CD14-positive monocyte (primary cell): ENCODE measurements at regions not wholly inside any gene's neighbourhood (a gene's known extent, or its start where the extent isn't known, plus 50 kb on each side); places are given as distances from the start of the nearest gene placed in this dataset.

Experiments
- DNase-seq, 3 donors: peaks; one replicate each; pipeline ENCODE4 v3.0.0-alpha.2; 2011 to 2022
- H2AFZ ChIP-seq: 2 replicates; pipeline ENCODE4 v1.6.0; 2012; ENCODE audit warnings: mild to moderate bottlenecking, low read depth, low read length, inconsistent platforms; ENCODE audit not compliant: insufficient read depth, poor library complexity, severe bottlenecking
- H3K27ac ChIP-seq, 2 donors: 1 replicate in 1 of 2; 2 replicates in 1 of 2; pipeline ENCODE4 v1.5.1; 2012 to 2013; ENCODE audit warnings: low read length in 2 of 2, control low read depth in 1 of 2, inconsistent platforms in 1 of 2, low read depth in 1 of 2, mild to moderate bottlenecking in 1 of 2
- H3K27me3 ChIP-seq, 2 donors: one replicate each; pipeline versions ENCODE4 v1.6.0 to v1.6.1; 2011 to 2013; ENCODE audit warnings: low read length in 2 of 2; ENCODE audit not compliant: control insufficient read depth in 2 of 2, insufficient read depth in 2 of 2
- H3K36me3 ChIP-seq, 2 donors: replicated peaks in 1 of 2; 1 replicate in 1 of 2; 2 replicates in 1 of 2; pipeline versions ENCODE4 v1.5.1 to v1.6.1; 2012 to 2013; ENCODE audit warnings: low read length in 2 of 2, control low read depth in 1 of 2, inconsistent platforms in 1 of 2, mild to moderate bottlenecking in 1 of 2; ENCODE audit not compliant: insufficient read depth in 2 of 2, control insufficient read depth in 1 of 2
- H3K4me1 ChIP-seq, 2 donors: 1 replicate in 1 of 2; 2 replicates in 1 of 2; pipeline versions ENCODE4 v1.5.1 to v1.6.1; 2012 to 2013; ENCODE audit warnings: low read length in 2 of 2, control low read depth in 1 of 2, inconsistent platforms in 1 of 2, mild to moderate bottlenecking in 1 of 2, moderate library complexity in 1 of 2; ENCODE audit not compliant: insufficient read depth in 2 of 2, control insufficient read depth in 1 of 2
- H3K4me2 ChIP-seq: replicated peaks from 2 replicates; pipeline ENCODE3; 2012; ENCODE audit warnings: low read length, moderate library complexity, mild to moderate bottlenecking; ENCODE audit not compliant: poor library complexity, severe bottlenecking; ENCODE audit errors: extremely low read depth
- H3K4me3 ChIP-seq, 3 experiments: fragments of 200-600 bp in 1 of 3; sonication (generic) in 1 of 3; replicated peaks in 1 of 3; 1 replicate in 2 of 3; 2 replicates in 1 of 3; pipeline ENCODE4 v1.5.1; 2011 to 2013; ENCODE audit warnings: low read length in 3 of 3, mild to moderate bottlenecking in 3 of 3, control low read depth in 2 of 3, low read depth in 2 of 3, inconsistent platforms in 1 of 3, moderate library complexity in 1 of 3
- H3K79me2 ChIP-seq: 2 replicates; pipeline ENCODE4 v1.6.0; 2012; ENCODE audit warnings: mild to moderate bottlenecking, control low read depth, inconsistent platforms, low read length, moderate library complexity; ENCODE audit not compliant: insufficient read depth
- H3K9ac ChIP-seq: 2 replicates; pipeline ENCODE4 v1.6.0; 2017; ENCODE audit warnings: low read length, mild to moderate bottlenecking; ENCODE audit not compliant: insufficient read depth, poor library complexity, severe bottlenecking
- H3K9me3 ChIP-seq, 2 donors: replicated peaks in 1 of 2; 1 replicate in 1 of 2; 2 replicates in 1 of 2; pipeline versions ENCODE4 v1.5.1 to v1.6.1; 2012 to 2013; ENCODE audit warnings: low read length in 2 of 2, control low read depth in 1 of 2; ENCODE audit not compliant: control insufficient read depth in 1 of 2, insufficient read depth in 1 of 2
- H4K20me1 ChIP-seq: 2 replicates; pipeline ENCODE4 v1.6.0; 2012; ENCODE audit warnings: mild to moderate bottlenecking, low read length, control low read depth, moderate library complexity; ENCODE audit not compliant: insufficient read depth
- H3K27ac Mint-ChIP-seq, 7 donors: one replicate each; pipeline ENCODE4 v1.8.0; 2020; ENCODE audit warnings: mild to moderate bottlenecking in 7 of 7, mixed read lengths in 7 of 7, moderate library complexity in 6 of 7, inconsistent platforms in 2 of 7
- H3K27me3 Mint-ChIP-seq, 3 donors: one replicate each; pipeline ENCODE4 v1.8.0; 2021 to 2022; ENCODE audit warnings: low read depth in 3 of 3, mild to moderate bottlenecking in 3 of 3, mixed read lengths in 3 of 3, moderate library complexity in 3 of 3, inconsistent platforms in 1 of 3
- H3K36me3 Mint-ChIP-seq, 2 donors: one replicate each; pipeline ENCODE4 v1.8.0; 2020; ENCODE audit warnings: mixed read lengths in 2 of 2, inconsistent platforms in 1 of 2, mild to moderate bottlenecking in 1 of 2
- H3K4me1 Mint-ChIP-seq: one replicate; pipeline ENCODE4 v1.8.0; 2020; ENCODE audit warnings: mild to moderate bottlenecking, mixed read lengths
- H3K4me3 Mint-ChIP-seq, 2 donors: one replicate each; pipeline ENCODE4 v1.8.0; 2020; ENCODE audit warnings: mild to moderate bottlenecking in 2 of 2, mixed read lengths in 2 of 2, moderate library complexity in 1 of 2
- H3K9me3 Mint-ChIP-seq, 7 donors: one replicate each; pipeline ENCODE4 v1.8.0; 2020 to 2022; ENCODE audit warnings: mixed read lengths in 7 of 7, mild to moderate bottlenecking in 6 of 7, moderate library complexity in 6 of 7, inconsistent platforms in 2 of 7
- CTCF ChIP-seq: fragments of 200-600 bp; IDR thresholded peaks from one replicate; pipeline ENCODE4 v1.8.0; 2022; ENCODE audit warnings: antibody characterized with exemption, mild to moderate bottlenecking
- WGBS: methylation state at CpG from one replicate; pipeline ENCODE4 v1.1.5; 2013; ENCODE audit warnings: missing lambda C conversion rate; ENCODE audit not compliant: insufficient coverage; 5-methylcytosine and 5-hydroxymethylcytosine counted together
- intact Hi-C, 2 donors: fragments of 100-400 bp; cut with micrococcal nuclease; formaldehyde crosslinking; loops; one replicate each; pipeline versions ENCODE4 v1.15.0 to v1.15.1; 2023

- no peaks in the 10 kb centered on the region for H3K79me2 ChIP-seq
- H3K27ac ChIP-seq, result no peak overlapping the region
- DNase-seq, result no peak
- no peaks in the 10 kb centered on the region for H3K27me3 ChIP-seq
- WGBS, result no CpG with 5 or more reads among the region's 5 CpGs
- Mint-ChIP-seq H3K27ac (no peak overlapping the region), H3K9me3 (no peaks in the 10 kb centered on the region), H3K4me1 (no peaks in the 10 kb centered on the region), H3K36me3 (no peaks in the 10 kb centered on the region), H3K4me3 (no peak overlapping the region), H3K27me3 (peaks cover 1 to 3% (median 2%) of the 10 kb centered on the region in 3 donors)
- H4K20me1 ChIP-seq, result no peaks in the 10 kb centered on the region
- H3K9ac ChIP-seq, result no peak overlapping the region
- no peaks in the 10 kb centered on the region for H3K9me3 ChIP-seq
- H2AFZ ChIP-seq, result no peak overlapping the region
- H3K4me1 ChIP-seq, result no peaks in the 10 kb centered on the region
- intact Hi-C loops, result no loop called here
- H3K4me2 ChIP-seq, result no peak overlapping the region
- no peak overlapping the region for H3K4me3 ChIP-seq
- no peaks in the 10 kb centered on the region for H3K36me3 ChIP-seq
- no peak for TF ChIP-seq CTCF
Observed at GRCh38 chr14:60566101-60566500, 57.2 kb downstream of the SIX6 start.

GRCh38 chr14:60573943-60574495 lies 65.1 kb downstream of the SIX6 start:
- TF ChIP-seq CTCF, result no peak
- H2AFZ ChIP-seq, result no peak overlapping the region
- Mint-ChIP-seq H3K36me3 (no peaks in the 10 kb centered on the region), H3K9me3 (peaks cover 0 to 2% (median 0%) of the 10 kb centered on the region in 7 donors), H3K27me3 (peaks cover 0 to 6% (median 1%) of the 10 kb centered on the region in 3 donors), H3K27ac (no peak overlapping the region), H3K4me3 (no peak overlapping the region), H3K4me1 (no peaks in the 10 kb centered on the region)
- H3K36me3 ChIP-seq, result no peaks in the 10 kb centered on the region
- H3K27ac ChIP-seq, result no peak overlapping the region
- 100% methylated on average over 2 of the region's 4 CpGs for WGBS
- no peak for DNase-seq
- H3K4me3 ChIP-seq, result no peak overlapping the region
- no peaks in the 10 kb centered on the region for H3K4me1 ChIP-seq
- H3K79me2 ChIP-seq, result no peaks in the 10 kb centered on the region
- intact Hi-C loops, result no loop called here
- no peak overlapping the region for H3K9ac ChIP-seq
- no peak overlapping the region for H3K4me2 ChIP-seq
- H3K9me3 ChIP-seq, result no peaks in the 10 kb centered on the region
- no peaks in the 10 kb centered on the region for H3K27me3 ChIP-seq
- no peaks in the 10 kb centered on the region for H4K20me1 ChIP-seq
